ENCODE measurements at regions not wholly inside any gene's neighbourhood (a gene's known extent, or its start where the extent isn't known, plus 50 kb on each side); places are given as distances from the start of the nearest gene placed in this dataset.

GRCh38 chr16:29315916-29316517 lies 90.5 kb downstream of the NPIPB11 start (continued):
- TF ChIP-seq ZNF557 (CRISPR knock-in tag; IDR thresholded peaks at IDR 0.05) (no peak), ZNF333 (CRISPR knock-in tag; IDR thresholded peaks at IDR 0.05; ENCODE audit: borderline replicate concordance) (no peak), MTF2 (CRISPR knock-in tag; IDR thresholded peaks at IDR 0.05; ENCODE audit: borderline replicate concordance) (no peak), SALL1 (CRISPR knock-in tag; IDR thresholded peaks at IDR 0.05) (peak; percentile 34; the same call in 1 of the 2 replicates), NFATC3 (CRISPR knock-in tag; IDR thresholded peaks at IDR 0.05) (no peak), RAD21 (CRISPR knock-in tag; IDR thresholded peaks at IDR 0.05) (peak; percentile 35; the same call in 1 of the 2 replicates), ZNF687 (CRISPR knock-in tag; IDR thresholded peaks at IDR 0.05) (peak; percentile 57), ZFX (CRISPR knock-in tag; IDR thresholded peaks at IDR 0.05; ENCODE audit: low read depth) (peak; percentile 26; the same call in 1 of the 2 replicates), KDM2A (CRISPR knock-in tag; IDR thresholded peaks at IDR 0.05; ENCODE audit: borderline replicate concordance, low read depth) (0 out of 2 replicates have a peak, but pooled peaks have one; percentile 25), ZNF678 (CRISPR knock-in tag; IDR thresholded peaks at IDR 0.05) (no peak), RFXANK (CRISPR knock-in tag; IDR thresholded peaks at IDR 0.05) (no peak), XBP1 (CRISPR knock-in tag; IDR thresholded peaks at IDR 0.05) (no peak), SMC3 (IDR thresholded peaks at IDR 0.05; ENCODE audit: low read length) (peak; percentile 50), FOXC1 (CRISPR knock-in tag; IDR thresholded peaks at IDR 0.05; ENCODE audit: borderline replicate concordance) (0 out of 2 replicates have a peak, but pooled peaks have one; percentile 61), ZNF605 (CRISPR knock-in tag; IDR thresholded peaks at IDR 0.05) (peak; percentile 72), ZNF331 (CRISPR knock-in tag; IDR thresholded peaks at IDR 0.05) (no peak), NAIF1 (CRISPR knock-in tag; IDR thresholded peaks at IDR 0.05; ENCODE audit: borderline replicate concordance) (no peak), SETDB1 (CRISPR knock-in tag; IDR thresholded peaks at IDR 0.05; ENCODE audit: borderline replicate concordance) (no peak), ZFY (CRISPR knock-in tag; IDR thresholded peaks at IDR 0.05) (no peak), ATF7 (IDR thresholded peaks at IDR 0.05) (peak; percentile 52), ATF7 (CRISPR knock-in tag; IDR thresholded peaks at IDR 0.05) (no peak), PAXIP1 (CRISPR knock-in tag; conservative IDR thresholded peaks at IDR 0.05) (no peak), SP2 (CRISPR knock-in tag; IDR thresholded peaks at IDR 0.05) (0 out of 2 replicates have a peak, but pooled peaks have one; percentile 5), MXD1 (CRISPR knock-in tag; IDR thresholded peaks at IDR 0.05) (no peak), ATF1 (CRISPR knock-in tag; IDR thresholded peaks at IDR 0.05) (no peak)

Measured in HepG2 (cell line).